Mesenchymal stem cell (in vitro differentiated cells and primary cell): ENCODE measurements at regions not wholly inside any gene's neighbourhood (a gene's known extent, or its start where the extent isn't known, plus 50 kb on each side); places are given as distances from the start of the nearest gene placed in this dataset.
A peak's percentile ranks its signal among the peaks of the same experiment; 100 is the strongest.

Source experiments
- DNase-seq: peaks from one replicate; pipeline ENCODE4 v3.0.0-alpha.2; 2013
- H2AFZ ChIP-seq: one replicate; pipeline ENCODE4 v1.6.1; 2013; ENCODE audit warnings: low read depth, mild to moderate bottlenecking, control low read depth, inconsistent platforms, low read length, moderate library complexity
- H2AK5ac ChIP-seq: 2 replicates; pipeline ENCODE4 v1.6.1; 2013; ENCODE audit warnings: low read length, moderate library complexity, mild to moderate bottlenecking, inconsistent platforms; ENCODE audit not compliant: severe bottlenecking
- H2BK120ac ChIP-seq: one replicate; pipeline ENCODE4 v1.6.1; 2013; ENCODE audit warnings: low read depth, mild to moderate bottlenecking, inconsistent platforms, low read length, moderate library complexity
- H2BK12ac ChIP-seq, 2 experiments: one replicate each; pipeline ENCODE4 v1.6.1; 2013; ENCODE audit warnings: inconsistent platforms in 2 of 2, low read length in 2 of 2, mild to moderate bottlenecking in 2 of 2, moderate library complexity in 2 of 2, control low read depth in 1 of 2
- H2BK15ac ChIP-seq: one replicate; pipeline ENCODE4 v1.6.1; 2013; ENCODE audit warnings: mild to moderate bottlenecking, low read depth, inconsistent platforms; ENCODE audit not compliant: poor library complexity, severe bottlenecking
- H2BK5ac ChIP-seq: 2 replicates; pipeline ENCODE4 v1.6.1; 2013; ENCODE audit warnings: low read depth, mild to moderate bottlenecking, low read length, control low read depth, inconsistent platforms; ENCODE audit not compliant: poor library complexity, severe bottlenecking
- H3K14ac ChIP-seq, 2 experiments: one replicate each; pipeline ENCODE4 v1.6.1; 2013; ENCODE audit warnings: inconsistent platforms in 2 of 2, low read length in 2 of 2, control low read depth in 1 of 2, mild to moderate bottlenecking in 1 of 2, moderate library complexity in 1 of 2
- H3K18ac ChIP-seq, 2 experiments: one replicate each; pipeline ENCODE4 v1.6.1; 2013; ENCODE audit warnings: inconsistent platforms in 2 of 2, low read length in 2 of 2, control low read depth in 1 of 2, low read depth in 1 of 2, mild to moderate bottlenecking in 1 of 2
- H3K23ac ChIP-seq, 2 experiments: one replicate each; pipeline ENCODE4 v1.6.1; 2013; ENCODE audit warnings: inconsistent platforms in 2 of 2, low read length in 2 of 2, mild to moderate bottlenecking in 2 of 2, moderate library complexity in 2 of 2, control low read depth in 1 of 2
- H3K27ac ChIP-seq: 2 replicates; pipeline ENCODE4 v1.5.1; 2013; ENCODE audit warnings: mild to moderate bottlenecking, moderate library complexity, low read length, control low read depth, inconsistent platforms; ENCODE audit not compliant: poor library complexity, severe bottlenecking
- H3K27me3 ChIP-seq, 2 experiments: 2 replicates each; pipeline versions ENCODE4 v1.6.1 to v1.7.0; 2013; ENCODE audit warnings: low read length in 2 of 2, mild to moderate bottlenecking in 2 of 2, moderate library complexity in 2 of 2, control low read depth in 1 of 2, inconsistent platforms in 1 of 2; ENCODE audit not compliant: control insufficient read depth in 1 of 2, insufficient read depth in 1 of 2
- H3K36me3 ChIP-seq, 2 experiments: 2 replicates each; pipeline versions ENCODE4 v1.6.1 to v1.7.0; 2013; ENCODE audit warnings: low read length in 2 of 2, control low read depth in 1 of 2, inconsistent platforms in 1 of 2, low read depth in 1 of 2, mild to moderate bottlenecking in 1 of 2; ENCODE audit not compliant: insufficient read depth in 2 of 2, control insufficient read depth in 1 of 2
- H3K4ac ChIP-seq, 2 experiments: one replicate each; pipeline ENCODE4 v1.6.1; 2013; ENCODE audit warnings: inconsistent platforms in 2 of 2, low read length in 2 of 2, mild to moderate bottlenecking in 2 of 2, moderate library complexity in 2 of 2, control low read depth in 1 of 2, low read depth in 1 of 2
- H3K4me1 ChIP-seq: 2 replicates; pipeline ENCODE4 v1.6.1; 2013; ENCODE audit warnings: low read depth, low read length, control low read depth; ENCODE audit not compliant: control insufficient read depth, insufficient read depth
- H3K4me2 ChIP-seq: 2 replicates; pipeline ENCODE4 v1.6.1; 2013; ENCODE audit warnings: low read length, mild to moderate bottlenecking, inconsistent platforms; ENCODE audit not compliant: poor library complexity, severe bottlenecking
- H3K4me3 ChIP-seq, 2 experiments: 2 replicates each; pipeline versions ENCODE4 v1.5.1 to v1.7.0; 2013; ENCODE audit warnings: low read length in 2 of 2, mild to moderate bottlenecking in 2 of 2, control low read depth in 1 of 2, low read depth in 1 of 2; ENCODE audit not compliant: insufficient read depth in 1 of 2
- H3K79me1 ChIP-seq: replicated peaks from 2 replicates; pipeline ENCODE4 v1.6.1; 2013; ENCODE audit warnings: mild to moderate bottlenecking, control low read depth, low read length, inconsistent platforms; ENCODE audit not compliant: poor library complexity, severe bottlenecking
- H3K9ac ChIP-seq: 2 replicates; pipeline ENCODE4 v1.7.0; 2013; ENCODE audit warnings: mild to moderate bottlenecking, low read length, moderate library complexity
- H3K9me3 ChIP-seq: 2 replicates; pipeline ENCODE4 v1.7.0; 2013; ENCODE audit warnings: mild to moderate bottlenecking, low read length; ENCODE audit not compliant: control insufficient read depth
- H4K8ac ChIP-seq: one replicate; pipeline ENCODE4 v1.6.1; 2013; ENCODE audit warnings: inconsistent platforms, mild to moderate bottlenecking, low read length, moderate library complexity
- H4K91ac ChIP-seq: one replicate; pipeline ENCODE4 v1.6.1; 2013; ENCODE audit warnings: mild to moderate bottlenecking, low read length, inconsistent platforms
- WGBS: methylation state at CpG from one replicate; pipeline ENCODE4 v1.1.7; 2013; ENCODE audit warnings: mixed read lengths; 5-methylcytosine and 5-hydroxymethylcytosine counted together

DNA sequence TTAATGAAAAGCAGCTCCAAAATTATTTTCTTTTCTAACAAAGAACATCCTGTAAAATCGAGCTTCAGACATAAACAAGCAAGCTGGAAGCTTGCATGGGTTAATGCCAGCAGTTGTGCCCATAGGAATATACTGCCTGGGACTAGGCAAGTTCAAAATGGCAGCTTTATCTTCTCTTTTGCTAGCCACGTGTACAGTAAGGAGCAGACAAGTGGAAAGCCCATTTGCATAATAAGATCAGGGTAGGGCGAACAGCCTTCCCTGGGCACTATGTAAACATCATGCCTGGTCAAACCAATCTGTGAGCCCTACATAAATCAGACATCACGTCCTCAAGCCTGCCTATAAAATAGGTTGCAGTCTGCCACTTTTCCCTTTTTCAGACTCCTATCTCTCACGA, 489.7 kb downstream of the RFC3 start:
- H3K79me1 ChIP-seq = no peaks in the 10 kb centered on the region
- no peak overlapping the region for H2BK12ac ChIP-seq
- H3K4ac ChIP-seq = no peak overlapping the region
- H2AFZ ChIP-seq = no peak overlapping the region
- no peak overlapping the region for H3K18ac ChIP-seq
- H2BK5ac ChIP-seq = no peak overlapping the region
- 84% methylated on average over 5 of the region's 5 CpGs for WGBS
- no peak overlapping the region for H4K91ac ChIP-seq
- no peak for DNase-seq
- H2BK120ac ChIP-seq = no peak overlapping the region
- no peak overlapping the region for H3K14ac ChIP-seq
- no peak overlapping the region for H3K4me2 ChIP-seq
- H3K27me3 ChIP-seq = no peaks in the 10 kb centered on the region
- peaks cover 5% of the 10 kb centered on the region for H3K9me3 ChIP-seq
- no peak overlapping the region for H3K4me3 ChIP-seq
- no peaks in the 10 kb centered on the region for H3K36me3 ChIP-seq
- no peak overlapping the region for H3K23ac ChIP-seq
- H3K9ac ChIP-seq = no peak overlapping the region
- H3K27ac ChIP-seq = no peak overlapping the region
- no peak overlapping the region for H2AK5ac ChIP-seq
- no peak overlapping the region for H4K8ac ChIP-seq
- no peak overlapping the region for H2BK15ac ChIP-seq
- no peaks in the 10 kb centered on the region for H3K4me1 ChIP-seq

DNA sequence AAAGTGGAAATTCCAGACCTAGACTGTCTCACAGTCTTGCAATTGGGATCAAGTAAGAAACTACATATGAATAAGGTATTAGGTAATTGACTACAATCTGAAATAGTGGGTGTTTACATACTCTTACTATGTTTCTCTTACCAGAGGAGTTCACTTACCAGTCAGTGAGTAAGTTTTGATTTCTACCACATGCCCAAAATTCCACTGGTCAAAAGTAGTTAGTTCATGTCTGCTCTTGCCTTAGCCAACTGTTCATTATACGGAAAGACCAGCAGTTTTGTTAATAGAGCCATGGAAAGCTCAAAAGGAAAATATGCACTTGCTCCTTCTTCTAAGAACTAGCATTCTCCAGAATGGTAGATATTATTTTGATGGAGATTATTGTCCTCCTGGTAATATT, 490.8 kb downstream of the RFC3 start:
- H2BK5ac ChIP-seq = no peak overlapping the region
- no peak overlapping the region for H2BK15ac ChIP-seq
- no peak overlapping the region for H3K14ac ChIP-seq
- WGBS = no CpG with 5 or more reads among the region's 1 CpG
- H2BK120ac ChIP-seq = no peak overlapping the region
- no peaks in the 10 kb centered on the region for H3K79me1 ChIP-seq
- H2BK12ac ChIP-seq = no peak overlapping the region
- no peak overlapping the region for H3K18ac ChIP-seq
- no peak overlapping the region for H2AK5ac ChIP-seq
- H3K27me3 ChIP-seq = no peaks in the 10 kb centered on the region
- H3K4me1 ChIP-seq = no peaks in the 10 kb centered on the region
- no peak overlapping the region for H3K27ac ChIP-seq
- no peak overlapping the region for H3K4me3 ChIP-seq
- H3K36me3 ChIP-seq = no peaks in the 10 kb centered on the region
- DNase-seq = peak; percentile 21
- H3K9ac ChIP-seq = no peak overlapping the region
- H3K23ac ChIP-seq = no peak overlapping the region
- no peak overlapping the region for H3K4me2 ChIP-seq
- no peak overlapping the region for H4K8ac ChIP-seq
- H4K91ac ChIP-seq = no peak overlapping the region
- peaks cover under 1% of the 10 kb centered on the region for H3K9me3 ChIP-seq
- H2AFZ ChIP-seq = no peak overlapping the region
- no peak overlapping the region for H3K4ac ChIP-seq

DNA sequence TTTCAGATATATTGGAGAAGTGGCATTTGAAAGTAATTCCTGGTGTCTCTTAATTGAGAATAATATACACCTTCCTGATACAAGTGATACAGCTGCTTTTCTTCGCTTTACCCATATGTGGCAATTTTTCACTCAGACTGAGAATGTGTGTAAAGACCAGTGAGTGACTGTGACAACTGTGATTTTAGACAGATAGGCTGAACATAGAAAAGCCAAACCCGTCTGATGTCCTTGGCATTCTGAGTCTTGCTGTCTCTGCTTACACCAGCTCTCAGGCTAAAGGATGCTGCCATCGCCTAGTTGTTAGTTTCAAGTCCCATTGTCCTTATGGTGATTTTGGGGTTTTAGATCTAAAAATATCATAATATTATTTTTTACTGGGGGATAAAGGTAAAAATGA, 492.6 kb downstream of the RFC3 start:
- Histone ChIP-seq H3K9ac (no peak overlapping the region), H3K4ac (no peak overlapping the region), H2BK12ac (no peak overlapping the region), H4K8ac (no peak overlapping the region), H3K4me2 (no peak overlapping the region), H3K14ac (no peak overlapping the region), H3K27me3 (no peaks in the 10 kb centered on the region), H4K91ac (no peak overlapping the region), H2AK5ac (no peak overlapping the region), H3K36me3 (no peaks in the 10 kb centered on the region), H3K4me3 (no peak overlapping the region), H3K79me1 (no peaks in the 10 kb centered on the region), H2AFZ (no peak overlapping the region), H3K23ac (no peak overlapping the region), H3K18ac (no peak overlapping the region), H3K4me1 (no peaks in the 10 kb centered on the region), H3K27ac (no peak overlapping the region), H2BK5ac (no peak overlapping the region), H3K9me3 (no peaks in the 10 kb centered on the region), H2BK120ac (no peak overlapping the region), H2BK15ac (no peak overlapping the region)
- WGBS = 88% methylated on average over 2 of the region's 3 CpGs
- DNase-seq = no peak

DNA sequence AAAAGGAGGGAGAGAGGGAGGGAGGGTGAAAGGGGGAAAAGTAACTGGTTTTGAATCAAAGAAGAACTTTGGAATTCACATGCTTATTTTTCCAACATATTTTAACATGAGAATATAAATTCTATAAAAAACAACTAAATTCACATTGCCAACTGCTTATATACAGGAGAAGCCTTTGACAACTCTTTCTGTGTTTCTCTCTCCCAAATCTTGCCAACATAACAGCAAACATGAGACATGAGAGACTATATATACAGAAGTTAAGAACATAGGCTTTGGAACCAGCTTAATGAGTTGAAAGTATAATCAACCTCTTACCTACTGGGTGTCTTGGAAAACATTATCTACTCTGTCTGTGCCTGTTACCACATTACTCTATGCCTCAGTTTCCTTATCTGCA, 493.3 kb downstream of the RFC3 start:
- no peak overlapping the region for H2BK12ac ChIP-seq
- H2BK120ac ChIP-seq = no peak overlapping the region
- H3K27ac ChIP-seq = no peak overlapping the region
- H4K91ac ChIP-seq = no peak overlapping the region
- no peaks in the 10 kb centered on the region for H3K9me3 ChIP-seq
- H3K23ac ChIP-seq = no peak overlapping the region
- no peak overlapping the region for H2BK15ac ChIP-seq
- no peak overlapping the region for H3K14ac ChIP-seq
- H3K4ac ChIP-seq = no peak overlapping the region
- H3K27me3 ChIP-seq = no peaks in the 10 kb centered on the region
- no peaks in the 10 kb centered on the region for H3K36me3 ChIP-seq
- no peaks in the 10 kb centered on the region for H3K79me1 ChIP-seq
- no peak overlapping the region for H4K8ac ChIP-seq
- H2BK5ac ChIP-seq = no peak overlapping the region
- no peak overlapping the region for H3K4me3 ChIP-seq
- no peak overlapping the region for H2AK5ac ChIP-seq
- no peak overlapping the region for H3K18ac ChIP-seq
- DNase-seq = no peak
- H3K4me1 ChIP-seq = no peaks in the 10 kb centered on the region
- no peak overlapping the region for H3K9ac ChIP-seq
- no peak overlapping the region for H3K4me2 ChIP-seq
- no peak overlapping the region for H2AFZ ChIP-seq
